Keratinocyte (primary cell): ENCODE measurements at regions not wholly inside any gene's neighbourhood (a gene's known extent, or its start where the extent isn't known, plus 50 kb on each side); places are given as distances from the start of the nearest gene placed in this dataset.

ENCODE experiments used
- DNase-seq: peaks from one replicate; pipeline ENCODE4 v3.0.0-alpha.2; 2011; ENCODE audit warnings: low read depth, missing footprints, low spot score
- FAIRE-seq: peaks from 2 replicates; lab custom pipeline; 2011; peaks lifted over from hg19 to GRCh38; lab: Jason Lieb, UNC
- H2AFZ ChIP-seq: 2 replicates; pipeline ENCODE4 v1.6.0; 2012; ENCODE audit warnings: low read length, control low read depth, inconsistent platforms; ENCODE audit not compliant: control insufficient read depth
- H3K27ac ChIP-seq: 2 replicates; pipeline ENCODE4 v1.5.1; 2011; ENCODE audit warnings: low read length; ENCODE audit not compliant: control insufficient read depth, insufficient read depth
- H3K27me3 ChIP-seq: 3 replicates; pipeline ENCODE4 v1.6.0; 2011; ENCODE audit warnings: low read length; ENCODE audit not compliant: control insufficient read depth, insufficient read depth; ENCODE audit errors: extremely low read depth
- H3K36me3 ChIP-seq, 2 experiments: 2 replicates in 1 of 2; 3 replicates in 1 of 2; pipeline ENCODE4 v1.5.1; 2011; ENCODE audit warnings: low read length in 2 of 2, mild to moderate bottlenecking in 1 of 2; ENCODE audit not compliant: control insufficient read depth in 2 of 2, insufficient read depth in 2 of 2; ENCODE audit errors: extremely low read depth in 1 of 2
- H3K4me1 ChIP-seq: 3 replicates; pipeline ENCODE4 v1.5.1; 2011; ENCODE audit warnings: low read length; ENCODE audit not compliant: control insufficient read depth, insufficient read depth; ENCODE audit errors: extremely low read depth
- H3K4me2 ChIP-seq: 3 replicates; pipeline ENCODE4 v1.6.0; 2011; ENCODE audit warnings: low read depth, low read length; ENCODE audit not compliant: control insufficient read depth, insufficient read depth; ENCODE audit errors: extremely low read depth
- H3K4me3 ChIP-seq, 3 experiments: fragments of 200-600 bp in 1 of 3; sonication (generic) in 1 of 3; 2 replicates in 2 of 3; 3 replicates in 1 of 3; pipeline ENCODE4 v1.5.1; 2011 to 2016; ENCODE audit warnings: low read length in 3 of 3, mild to moderate bottlenecking in 3 of 3, control low read depth in 2 of 3, inconsistent platforms in 1 of 3, low read depth in 1 of 3, mixed read lengths in 1 of 3, mixed run types in 1 of 3, moderate library complexity in 1 of 3; ENCODE audit not compliant: control insufficient read depth in 2 of 3, insufficient read depth in 2 of 3; ENCODE audit errors: extremely low read depth in 1 of 3
- H3K79me2 ChIP-seq: 2 replicates; pipeline ENCODE4 v1.6.0; 2012; ENCODE audit warnings: low read length; ENCODE audit not compliant: control insufficient read depth, insufficient read depth
- H3K9ac ChIP-seq: 3 replicates; pipeline ENCODE4 v1.6.0; 2011; ENCODE audit warnings: low read length; ENCODE audit not compliant: control insufficient read depth, insufficient read depth; ENCODE audit errors: extremely low read depth
- H3K9me1 ChIP-seq: 3 replicates; pipeline ENCODE4 v1.6.0; 2011; ENCODE audit warnings: low read length; ENCODE audit not compliant: control insufficient read depth, insufficient read depth; ENCODE audit errors: extremely low read depth
- H3K9me3 ChIP-seq: 2 replicates; pipeline ENCODE4 v1.5.1; 2012; ENCODE audit warnings: low read depth, low read length; ENCODE audit not compliant: control insufficient read depth
- H4K20me1 ChIP-seq: 3 replicates; pipeline ENCODE4 v1.6.0; 2011; ENCODE audit warnings: low read length; ENCODE audit not compliant: control insufficient read depth, insufficient read depth; ENCODE audit errors: extremely low read depth
- EZH2 ChIP-seq: IDR thresholded peaks from one replicate; pipeline ENCODE4 v1.6.1; 2012; ENCODE audit warnings: inconsistent platforms, mild to moderate bottlenecking, low read length, moderate library complexity
- dilution Hi-C: fragments of 300-500 bp; cut with MboI; formaldehyde crosslinking; loops from one replicate; pipeline ENCODE4 v1.7.0; 2020; ENCODE audit warnings: low sequenced_read_pairs; ENCODE audit not compliant: extremely low pct_ligation_motif_present
- TF ChIP-seq, protein P1 (sequence below), 3 experiments: IDR thresholded peaks in 1 of 3; conservative IDR thresholded peaks in 1 of 3; optimal IDR thresholded peaks in 1 of 3; 2 replicates in 2 of 3; 3 replicates in 1 of 3; pipeline versions ENCODE3 to v1.5.1; 2011; ENCODE audit warnings: low read length in 3 of 3, mild to moderate bottlenecking in 3 of 3, moderate library complexity in 2 of 3, control low read depth in 1 of 3, inconsistent platforms in 1 of 3; ENCODE audit not compliant: insufficient read depth in 2 of 3; ENCODE audit errors: extremely low read depth in 1 of 3

- Histone ChIP-seq H3K9me1 (no peaks in the 10 kb centered on the region), H3K36me3 (no peaks in the 10 kb centered on the region), H3K4me3 (no peak overlapping the region), H3K4me2 (no peak overlapping the region), H3K79me2 (no peaks in the 10 kb centered on the region), H3K9ac (no peak overlapping the region), H3K27me3 (no peaks in the 10 kb centered on the region), H3K9me3 (peaks cover 74% of the 10 kb centered on the region), H4K20me1 (no peaks in the 10 kb centered on the region), H2AFZ (no peak overlapping the region), H3K4me1 (no peaks in the 10 kb centered on the region), H3K27ac (no peak overlapping the region)
- dilution Hi-C loops = no loop called here
- TF ChIP-seq EZH2 = no peak
- TF ChIP-seq, protein P1, sequence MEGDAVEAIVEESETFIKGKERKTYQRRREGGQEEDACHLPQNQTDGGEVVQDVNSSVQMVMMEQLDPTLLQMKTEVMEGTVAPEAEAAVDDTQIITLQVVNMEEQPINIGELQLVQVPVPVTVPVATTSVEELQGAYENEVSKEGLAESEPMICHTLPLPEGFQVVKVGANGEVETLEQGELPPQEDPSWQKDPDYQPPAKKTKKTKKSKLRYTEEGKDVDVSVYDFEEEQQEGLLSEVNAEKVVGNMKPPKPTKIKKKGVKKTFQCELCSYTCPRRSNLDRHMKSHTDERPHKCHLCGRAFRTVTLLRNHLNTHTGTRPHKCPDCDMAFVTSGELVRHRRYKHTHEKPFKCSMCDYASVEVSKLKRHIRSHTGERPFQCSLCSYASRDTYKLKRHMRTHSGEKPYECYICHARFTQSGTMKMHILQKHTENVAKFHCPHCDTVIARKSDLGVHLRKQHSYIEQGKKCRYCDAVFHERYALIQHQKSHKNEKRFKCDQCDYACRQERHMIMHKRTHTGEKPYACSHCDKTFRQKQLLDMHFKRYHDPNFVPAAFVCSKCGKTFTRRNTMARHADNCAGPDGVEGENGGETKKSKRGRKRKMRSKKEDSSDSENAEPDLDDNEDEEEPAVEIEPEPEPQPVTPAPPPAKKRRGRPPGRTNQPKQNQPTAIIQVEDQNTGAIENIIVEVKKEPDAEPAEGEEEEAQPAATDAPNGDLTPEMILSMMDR (optimal IDR thresholded peaks at IDR 0.05 in 1 of 3, IDR thresholded peaks at IDR 0.05 in 1 of 3, conservative IDR thresholded peaks at IDR 0.05 in 1 of 3; ENCODE audit: extremely low read depth in 1 of 3, insufficient read depth in 2 of 3, low read length in 3 of 3) = no peak
- DNase-seq = no peak
- no peak for FAIRE-seq
Measured at GRCh38 chr15:20346082-20346805, 195.4 kb downstream of the GOLGA6L6 start.

DNA sequence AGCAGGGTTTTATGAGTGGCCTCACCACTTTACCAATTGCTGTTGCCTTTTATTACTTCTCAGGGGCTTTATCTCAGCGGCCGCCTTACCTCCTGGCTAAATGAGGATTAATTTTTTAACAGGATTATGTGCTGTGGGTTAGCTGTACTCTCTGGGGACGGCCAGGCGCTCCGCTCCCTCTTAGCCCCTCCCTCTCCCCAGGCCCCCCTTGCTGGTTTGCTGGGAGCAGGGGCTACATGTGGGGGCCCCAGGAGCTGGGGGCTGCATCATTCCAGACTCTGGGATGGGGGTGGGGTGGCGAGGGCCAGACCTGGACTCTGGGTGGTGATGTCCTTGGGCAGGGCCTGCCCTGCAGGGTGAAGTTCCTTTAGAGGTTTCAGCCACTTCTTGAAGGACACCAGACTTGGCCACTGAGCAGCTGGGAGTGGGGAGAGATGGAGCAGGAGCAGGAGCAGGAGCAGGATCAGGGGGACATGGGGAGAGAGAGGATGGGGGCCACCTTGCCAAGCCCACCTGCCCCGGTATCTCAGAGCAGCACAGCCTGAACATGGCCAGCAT is 196.1 kb downstream of the GOLGA6L6 start:
- Histone ChIP-seq H3K27me3 (peaks cover 3% of the 10 kb centered on the region), H3K4me3 (no peak overlapping the region), H3K9ac (no peak overlapping the region), H3K36me3 (no peaks in the 10 kb centered on the region), H3K4me1 (no peaks in the 10 kb centered on the region), H3K79me2 (no peaks in the 10 kb centered on the region), H3K9me3 (peaks cover 74% of the 10 kb centered on the region), H3K9me1 (no peaks in the 10 kb centered on the region), H3K27ac (no peak overlapping the region), H3K4me2 (no peak overlapping the region), H2AFZ (no peak overlapping the region), H4K20me1 (no peaks in the 10 kb centered on the region)
- dilution Hi-C loops = no loop called here
- DNase-seq (no peak), FAIRE-seq (no peak)
- TF ChIP-seq, protein P1 (optimal IDR thresholded peaks at IDR 0.05 in 1 of 3, IDR thresholded peaks at IDR 0.05 in 1 of 3, conservative IDR thresholded peaks at IDR 0.05 in 1 of 3; ENCODE audit: extremely low read depth in 1 of 3, insufficient read depth in 2 of 3, low read length in 3 of 3) = no peak
- TF ChIP-seq EZH2 = no peak
